BJ (cell line): ENCODE measurements at regions not wholly inside any gene's neighbourhood (a gene's known extent, or its start where the extent isn't known, plus 50 kb on each side); places are given as distances from the start of the nearest gene placed in this dataset.

Experiments used
- CTCF ChIA-PET: fragments of 350-600 bp; formaldehyde crosslinking; extraction: SDS; loops from one replicate; lab custom pipeline; 2021; ENCODE audit warnings: antibody characterized with exemption, inconsistent platforms; lab: Yijun Ruan, JAX
- POLR2A ChIA-PET: fragments of 300-600 bp; sonication (Branson Sonifier 250); formaldehyde crosslinking; extraction: SDS; loops from one replicate; lab custom pipeline; 2021; ENCODE audit warnings: antibody characterized with exemption; lab: Charles Lee
- DNase-seq: peaks from one replicate; pipeline ENCODE4 v3.0.0-alpha.2; 2011; ENCODE audit warnings: low read depth
- H3K27me3 ChIP-seq: 2 replicates; pipeline ENCODE4 v1.6.0; 2011; ENCODE audit warnings: low read length; ENCODE audit not compliant: control insufficient read depth, insufficient read depth
- H3K36me3 ChIP-seq: 2 replicates; pipeline ENCODE4 v1.5.1; 2011; ENCODE audit warnings: low read length; ENCODE audit not compliant: control insufficient read depth, insufficient read depth
- H3K4me3 ChIP-seq: 2 replicates; pipeline ENCODE4 v1.5.1; 2011; ENCODE audit warnings: low read depth, mild to moderate bottlenecking, control low read depth, low read length
- CTCF ChIP-seq: IDR thresholded peaks from 2 replicates; pipeline ENCODE4 v1.5.1; 2011; ENCODE audit warnings: low read depth, mild to moderate bottlenecking, control low read depth, inconsistent platforms, low read length, moderate library complexity; ENCODE audit not compliant: insufficient read depth

- no peaks in the 10 kb centered on the region for H3K36me3 ChIP-seq
- ChIA-PET CTCF (interaction anchor here (1.0 to 2.7 kb wide), 6 partner anchors 9 to 634 kb away, joined by 3 to 13 read pairs (median 8); no protein-coding TSS in a partner anchor), POLR2A (no interaction called here)
- no peak overlapping the region for H3K4me3 ChIP-seq
- DNase-seq = no peak
- 0 out of 2 replicates have a peak, but pooled peaks cover 2% of the 10 kb centered on the region for H3K27me3 ChIP-seq
- no peak for TF ChIP-seq CTCF
Measured at GRCh38 chr11:31869986-31870385, 58.9 kb upstream of the PAX6 start.

GRCh38 chr11:31865606-31866300 lies 54.6 kb upstream of the PAX6 start:
- ChIA-PET CTCF (no interaction called here), POLR2A (no interaction called here)
- no peak for DNase-seq
- Histone ChIP-seq H3K4me3 (no peak overlapping the region), H3K27me3 (0 out of 2 replicates have a peak, but pooled peaks cover under 1% of the 10 kb centered on the region), H3K36me3 (no peaks in the 10 kb centered on the region)
- TF ChIP-seq CTCF = no peak

GRCh38 chr11:31863170-31863832 lies 52.2 kb upstream of the PAX6 start:
- no peak overlapping the region for H3K4me3 ChIP-seq
- no peak for TF ChIP-seq CTCF
- no peak for DNase-seq
- POLR2A ChIA-PET = no interaction called here
- CTCF ChIA-PET = no interaction called here
- H3K27me3 ChIP-seq = no peaks in the 10 kb centered on the region
- H3K36me3 ChIP-seq = no peaks in the 10 kb centered on the region

- ChIA-PET CTCF (no interaction called here), POLR2A (no interaction called here)
- no peak for TF ChIP-seq CTCF
- Histone ChIP-seq H3K36me3 (no peaks in the 10 kb centered on the region), H3K27me3 (no peaks in the 10 kb centered on the region), H3K4me3 (no peak overlapping the region)
- DNase-seq = no peak
Measured at GRCh38 chr11:31861011-31861410, 49.9 kb upstream of the PAX6 start.
